ENCODE measurements at regions not wholly inside any gene's neighbourhood (a gene's known extent, or its start where the extent isn't known, plus 50 kb on each side); places are given as distances from the start of the nearest gene placed in this dataset.

GRCh38 chr2:39860538-39860937, 81.5 kb upstream of the THUMPD2 start:
- ChIA-PET CTCF (no interaction called here), POLR2A (no interaction called here)
- H3K27ac Mint-ChIP-seq: no peak overlapping the region
- H3K27me3 Mint-ChIP-seq: peaks cover 2% of the 10 kb centered on the region
- no peak for TF ChIP-seq CTCF (IDR thresholded peaks at IDR 0.05)
- ATAC-seq (no peak), DNase-seq (no peak)
- no peaks in the 10 kb centered on the region for H3K4me1 Mint-ChIP-seq (ENCODE audit: low read depth)
- H3K4me3 Mint-ChIP-seq: no peak overlapping the region
- no peaks in the 10 kb centered on the region for H3K36me3 Mint-ChIP-seq (ENCODE audit: low read depth)
- H3K9me3 Mint-ChIP-seq: no peaks in the 10 kb centered on the region
- intact Hi-C loops (cut with micrococcal nuclease): no loop called here

- intact Hi-C loops (cut with micrococcal nuclease): no loop called here
- no peak for TF ChIP-seq CTCF (IDR thresholded peaks at IDR 0.05)
- peaks cover 5% of the 10 kb centered on the region for H3K27me3 Mint-ChIP-seq
- CTCF ChIA-PET: no interaction called here
- no peak for DNase-seq
- H3K4me1 Mint-ChIP-seq (ENCODE audit: low read depth): no peaks in the 10 kb centered on the region
- H3K4me3 Mint-ChIP-seq: no peak overlapping the region
- H3K9me3 Mint-ChIP-seq: no peaks in the 10 kb centered on the region
- no peak for ATAC-seq
- H3K27ac Mint-ChIP-seq: no peak overlapping the region
- POLR2A ChIA-PET: no interaction called here
- H3K36me3 Mint-ChIP-seq (ENCODE audit: low read depth): no peaks in the 10 kb centered on the region
Observed at GRCh38 chr2:39858677-39859076, 79.6 kb upstream of the THUMPD2 start.

- TF ChIP-seq CTCF (IDR thresholded peaks at IDR 0.05): no peak
- ChIA-PET CTCF (no interaction called here), POLR2A (no interaction called here)
- ATAC-seq (no peak), DNase-seq (no peak)
- H3K9me3 Mint-ChIP-seq: no peaks in the 10 kb centered on the region
- H3K27me3 Mint-ChIP-seq: peaks cover 9% of the 10 kb centered on the region
- no peaks in the 10 kb centered on the region for H3K36me3 Mint-ChIP-seq (ENCODE audit: low read depth)
- intact Hi-C loops (cut with micrococcal nuclease): no loop called here
- no peak overlapping the region for H3K4me3 Mint-ChIP-seq
- peaks cover 12% of the 10 kb centered on the region for H3K4me1 Mint-ChIP-seq (ENCODE audit: low read depth)
- H3K27ac Mint-ChIP-seq: no peak overlapping the region
Observed at GRCh38 chr2:39855856-39856255, 76.8 kb upstream of the THUMPD2 start.

GRCh38 chr2:39854771-39855170, 75.7 kb upstream of the THUMPD2 start:
- ChIA-PET CTCF (no interaction called here), POLR2A (no interaction called here)
- Mint-ChIP-seq H3K4me3 (no peak overlapping the region), H3K9me3 (no peaks in the 10 kb centered on the region), H3K27me3 (peaks cover 11% of the 10 kb centered on the region), H3K27ac (no peak overlapping the region), H3K4me1 (ENCODE audit: low read depth) (peaks cover 12% of the 10 kb centered on the region), H3K36me3 (ENCODE audit: low read depth) (no peaks in the 10 kb centered on the region)
- intact Hi-C loops (cut with micrococcal nuclease): no loop called here
- ATAC-seq (no peak), DNase-seq (no peak)
- no peak for TF ChIP-seq CTCF (IDR thresholded peaks at IDR 0.05)

GRCh38 chr2:39852831-39853230, 73.8 kb upstream of the THUMPD2 start:
- H3K27ac Mint-ChIP-seq: no peak overlapping the region

More at GRCh38 chr2:39852831-39853230, 73.8 kb upstream of the THUMPD2 start:
- Mint-ChIP-seq H3K27me3 (peaks cover 12% of the 10 kb centered on the region), H3K36me3 (ENCODE audit: low read depth) (no peaks in the 10 kb centered on the region), H3K4me3 (no peak overlapping the region), H3K9me3 (no peaks in the 10 kb centered on the region), H3K4me1 (ENCODE audit: low read depth) (peaks cover 12% of the 10 kb centered on the region)
- POLR2A ChIA-PET: no interaction called here
- DNase-seq (no peak), ATAC-seq (no peak)
- CTCF ChIA-PET: no interaction called here
- no peak for TF ChIP-seq CTCF (IDR thresholded peaks at IDR 0.05)
- intact Hi-C loops (cut with micrococcal nuclease): no loop called here

Data from activated CD8-positive, alpha-beta T cell treated with anti-CD3 and anti-CD28 coated beads for 36 hours (primary cell).